ENCODE measurements at regions not wholly inside any gene's neighbourhood (a gene's known extent, or its start where the extent isn't known, plus 50 kb on each side); places are given as distances from the start of the nearest gene placed in this dataset.

DNA sequence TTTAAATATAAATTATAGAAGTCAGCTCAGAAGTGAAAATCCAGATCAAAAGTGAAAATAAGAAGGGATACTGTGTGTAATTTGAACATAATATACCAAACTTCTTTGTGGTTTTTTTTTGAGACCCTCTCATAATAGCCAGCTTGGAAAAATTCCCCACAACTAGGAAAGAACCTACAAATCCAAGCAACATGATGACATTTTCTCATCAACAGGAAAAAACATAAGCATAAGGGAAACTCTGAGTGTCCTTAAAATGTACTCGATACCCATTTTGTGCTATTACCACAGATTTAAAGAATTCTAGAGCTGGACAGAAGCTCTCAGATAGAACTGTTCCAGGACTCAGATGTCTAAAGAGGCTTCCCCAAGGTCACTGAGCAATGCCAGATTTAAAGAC lies 214.8 kb upstream of the KLF14 start:
- H3K27ac ChIP-seq = no peak overlapping the region
- no peak for TF ChIP-seq CTCF (conservative IDR thresholded peaks at IDR 0.05)

DNA sequence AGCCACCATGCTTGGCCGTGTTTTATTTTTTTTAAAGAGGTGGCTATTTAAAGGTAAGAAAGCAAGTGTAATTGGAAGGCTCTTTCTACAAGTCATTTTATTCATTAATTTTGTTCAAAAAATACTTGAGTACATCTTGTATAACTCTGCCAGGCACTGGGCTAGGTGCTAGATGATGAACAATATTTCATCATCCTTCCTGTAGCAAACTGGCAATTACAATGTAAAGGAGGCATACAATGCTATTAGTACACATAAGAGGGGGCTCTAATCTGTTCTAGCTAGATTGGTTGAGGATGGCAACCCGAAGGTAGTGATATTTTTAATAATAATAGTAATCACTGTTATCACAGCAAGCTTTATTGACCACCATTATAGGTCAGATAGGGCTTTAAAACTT lies 215.5 kb upstream of the KLF14 start:
- H3K27ac ChIP-seq = no peak overlapping the region
- no peak for TF ChIP-seq CTCF (conservative IDR thresholded peaks at IDR 0.05)

- no peak overlapping the region for H3K27ac ChIP-seq
- no peak for TF ChIP-seq CTCF (conservative IDR thresholded peaks at IDR 0.05)
Observed at GRCh38 chr7:130950054-130950453, 216.0 kb upstream of the KLF14 start.

DNA sequence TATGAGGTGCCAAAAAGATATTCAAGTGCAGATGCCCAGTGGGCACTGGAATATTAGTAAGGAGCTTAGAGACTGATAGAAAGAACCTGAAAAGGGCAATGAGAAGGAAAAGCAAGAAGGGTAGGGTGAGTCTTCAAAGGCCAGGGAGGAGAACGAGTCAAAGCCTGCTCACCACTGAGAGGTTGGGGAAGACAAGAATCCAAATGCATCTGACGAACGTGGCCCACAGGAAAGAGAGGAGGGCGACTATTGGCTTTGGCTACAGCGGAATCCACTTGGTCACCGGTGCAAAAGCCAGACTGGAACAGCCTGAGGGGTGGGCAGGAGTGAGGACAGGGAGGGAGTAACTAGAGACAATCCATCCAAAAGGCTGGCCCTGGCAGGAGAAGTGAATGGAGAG lies 216.7 kb upstream of the KLF14 start:
- no peak overlapping the region for H3K27ac ChIP-seq
- TF ChIP-seq CTCF (conservative IDR thresholded peaks at IDR 0.05) = no peak

DNA sequence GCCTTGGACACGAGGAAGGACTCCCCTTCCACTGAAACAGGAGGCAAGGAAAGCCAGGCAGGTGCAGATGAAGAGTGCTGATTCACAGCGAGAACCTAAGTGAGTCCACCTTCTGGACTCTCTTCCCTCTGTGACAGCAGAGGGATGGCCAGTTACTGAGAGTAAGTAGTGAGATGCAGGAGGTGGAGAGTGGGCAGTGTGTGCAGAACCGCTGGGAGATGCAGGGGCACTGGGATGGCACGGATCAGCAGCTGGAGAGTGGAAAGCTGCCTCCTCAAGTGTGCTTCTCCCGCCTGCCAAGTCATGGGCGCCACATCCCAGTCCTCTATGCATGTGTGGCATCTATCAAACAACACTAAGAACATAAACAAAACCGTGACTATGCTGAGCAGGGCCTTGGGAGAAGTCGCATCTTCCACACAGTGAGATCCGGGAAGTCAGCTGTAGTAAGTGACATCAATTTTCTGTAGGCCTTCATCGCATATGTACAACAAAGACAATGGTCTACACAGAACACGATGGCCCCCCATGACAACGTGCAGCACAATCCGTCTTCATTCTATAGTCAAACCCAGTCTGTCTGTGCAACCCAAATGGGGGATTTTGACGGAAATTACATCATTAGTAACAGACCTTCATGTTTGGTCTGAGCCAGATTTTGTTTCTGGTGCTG lies 217.4 kb upstream of the KLF14 start:
- no peak overlapping the region for H3K27ac ChIP-seq
- TF ChIP-seq CTCF (conservative IDR thresholded peaks at IDR 0.05) = no peak

DNA sequence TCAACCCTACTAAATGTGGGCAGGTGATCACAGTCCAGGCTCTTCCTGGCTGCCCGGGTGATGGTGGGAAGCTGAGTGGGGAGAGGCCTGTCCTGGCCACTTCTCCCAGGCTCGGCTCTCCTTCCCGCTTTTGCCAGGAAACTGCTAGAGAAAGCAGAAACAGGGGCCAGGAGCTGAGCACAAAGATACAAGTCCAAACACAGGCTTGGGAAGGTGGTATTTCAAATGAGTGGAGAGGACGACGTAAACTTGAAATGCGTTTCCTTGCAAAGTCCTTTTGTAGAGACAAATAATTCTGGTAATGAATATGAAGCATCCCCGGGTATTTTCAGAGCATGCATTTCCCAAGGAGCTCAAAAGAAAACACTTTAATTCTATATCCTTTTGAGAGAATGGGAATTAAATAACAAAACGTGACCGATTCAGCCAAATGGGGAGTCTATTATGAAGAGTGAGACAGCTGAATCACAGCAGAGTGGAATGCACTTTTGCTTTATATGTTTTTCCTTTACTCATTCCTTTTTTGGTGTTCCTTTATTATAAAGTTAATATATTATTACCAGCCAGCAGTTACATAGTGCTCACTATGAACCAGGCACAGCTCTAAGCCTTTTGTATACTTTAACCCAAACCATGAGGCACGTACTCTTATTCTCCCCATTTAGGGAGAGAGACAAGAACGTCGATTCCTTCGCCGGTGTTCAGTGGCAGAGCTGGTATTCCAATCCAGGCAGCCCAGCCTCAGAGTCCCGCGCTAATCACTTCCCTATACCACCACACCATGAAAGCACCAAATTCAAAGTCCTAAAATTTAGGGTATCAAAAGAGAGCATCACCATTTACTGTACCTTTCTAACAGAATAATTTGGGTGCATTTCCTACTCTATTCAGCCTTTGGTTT lies 218.2 kb upstream of the KLF14 start:
- TF ChIP-seq CTCF (conservative IDR thresholded peaks at IDR 0.05) = no peak
- H3K27ac ChIP-seq = no peak overlapping the region

GRCh38 chr7:130953196-130953595 lies 219.2 kb upstream of the KLF14 start:
- TF ChIP-seq CTCF (conservative IDR thresholded peaks at IDR 0.05) = no peak
- H3K27ac ChIP-seq = no peak overlapping the region
